HL-60 (cell line): ENCODE measurements at regions not wholly inside any gene's neighbourhood (a gene's known extent, or its start where the extent isn't known, plus 50 kb on each side); places are given as distances from the start of the nearest gene placed in this dataset.

Experiments
- CTCF ChIP-seq: IDR thresholded peaks from one replicate; pipeline ENCODE4 v1.5.1; 2011; ENCODE audit warnings: low read length, control low read depth, inconsistent platforms; ENCODE audit not compliant: insufficient read depth
- GABPA ChIP-seq: IDR thresholded peaks from 2 replicates; pipeline ENCODE4 v1.6.1; 2012; ENCODE audit warnings: low read depth
- POLR2AphosphoS5 ChIP-seq: IDR thresholded peaks from 2 replicates; pipeline ENCODE4 v1.6.1; 2012; ENCODE audit warnings: low read depth
- REST ChIP-seq: IDR thresholded peaks from 2 replicates; pipeline ENCODE4 v1.6.1; 2012; ENCODE audit warnings: low read depth; ENCODE audit not compliant: insufficient replicate concordance

- TF ChIP-seq REST (no peak), GABPA (no peak), CTCF (no peak), POLR2AphosphoS5 (no peak)
These were observed 517.0 kb downstream of the GADD45G start for GRCh38 chr9:90121762-90122161.
